Muscle of arm (tissue), 1 donor: ENCODE measurements at regions not wholly inside any gene's neighbourhood (a gene's known extent, or its start where the extent isn't known, plus 50 kb on each side); places are given as distances from the start of the nearest gene placed in this dataset.
"Not testable (repeated sequence)": the region's sequence is repeated elsewhere in the genome, so short reads cannot be mapped to it uniquely, and the experiment has no call there.

Experiments used
- DNase-seq: peaks from one replicate; pipeline ENCODE4 v3.0.0-alpha.2; 2013

DNA sequence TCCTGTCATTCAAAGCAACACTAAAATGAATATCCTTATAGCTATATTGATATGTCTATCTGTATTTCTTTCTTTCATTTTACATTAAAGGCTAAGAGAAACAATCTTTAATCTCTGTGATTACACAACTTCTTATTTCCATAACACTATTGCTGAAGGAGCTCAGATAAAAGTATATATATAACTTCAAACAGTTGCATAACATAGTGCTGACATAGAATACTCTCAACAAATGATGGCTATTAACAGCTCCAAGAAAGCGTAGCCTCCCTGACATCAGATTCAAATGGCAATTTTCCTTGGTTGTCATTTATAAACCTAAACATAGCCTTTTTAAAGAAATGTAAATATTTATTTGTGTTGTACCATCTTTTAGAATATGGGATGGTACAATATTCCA, 116.6 kb upstream of the PTPRG start:
- no peak for DNase-seq

- DNase-seq: no peak
Observed at GRCh38 chr3:61445924-61446323, 115.4 kb upstream of the PTPRG start.

DNA sequence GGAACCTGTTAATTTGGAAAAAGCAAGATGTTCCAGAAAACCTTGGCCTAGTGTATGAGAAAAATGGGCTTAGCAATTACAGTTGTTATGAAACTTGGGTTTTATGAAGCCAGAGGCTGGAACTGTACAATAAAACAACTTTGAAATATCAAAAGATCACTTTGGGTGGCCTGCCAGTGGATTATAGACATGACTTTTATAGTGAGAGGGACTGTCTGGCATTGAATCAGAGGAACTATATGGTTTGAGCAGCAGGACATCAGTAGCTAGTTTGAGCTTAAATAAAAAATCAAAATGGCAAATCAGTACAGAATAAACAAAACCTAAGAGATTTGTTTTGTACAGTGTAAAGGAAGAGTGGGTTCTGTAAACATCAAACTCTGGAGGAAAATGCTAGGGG, 115.0 kb upstream of the PTPRG start:
- DNase-seq: no peak

DNA sequence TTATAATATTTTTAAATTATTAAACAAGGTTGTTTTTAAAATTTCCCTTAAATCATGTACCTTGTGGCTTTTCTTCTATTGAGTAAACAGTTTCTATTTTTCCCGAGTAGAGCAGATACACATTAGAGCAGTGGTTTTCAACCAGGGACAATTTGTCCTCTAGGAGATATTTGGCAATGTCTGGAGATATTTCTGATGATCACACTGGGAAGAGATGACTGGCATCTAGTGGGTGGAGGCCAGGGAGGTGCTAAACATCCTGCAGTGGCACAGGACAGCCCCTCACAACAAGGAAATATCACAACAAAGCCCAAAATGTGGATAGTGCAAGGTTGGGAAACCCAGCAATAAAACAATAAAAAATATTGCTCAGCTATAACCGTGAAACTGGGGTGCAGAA, 113.0 kb upstream of the PTPRG start:
- no peak for DNase-seq

DNA sequence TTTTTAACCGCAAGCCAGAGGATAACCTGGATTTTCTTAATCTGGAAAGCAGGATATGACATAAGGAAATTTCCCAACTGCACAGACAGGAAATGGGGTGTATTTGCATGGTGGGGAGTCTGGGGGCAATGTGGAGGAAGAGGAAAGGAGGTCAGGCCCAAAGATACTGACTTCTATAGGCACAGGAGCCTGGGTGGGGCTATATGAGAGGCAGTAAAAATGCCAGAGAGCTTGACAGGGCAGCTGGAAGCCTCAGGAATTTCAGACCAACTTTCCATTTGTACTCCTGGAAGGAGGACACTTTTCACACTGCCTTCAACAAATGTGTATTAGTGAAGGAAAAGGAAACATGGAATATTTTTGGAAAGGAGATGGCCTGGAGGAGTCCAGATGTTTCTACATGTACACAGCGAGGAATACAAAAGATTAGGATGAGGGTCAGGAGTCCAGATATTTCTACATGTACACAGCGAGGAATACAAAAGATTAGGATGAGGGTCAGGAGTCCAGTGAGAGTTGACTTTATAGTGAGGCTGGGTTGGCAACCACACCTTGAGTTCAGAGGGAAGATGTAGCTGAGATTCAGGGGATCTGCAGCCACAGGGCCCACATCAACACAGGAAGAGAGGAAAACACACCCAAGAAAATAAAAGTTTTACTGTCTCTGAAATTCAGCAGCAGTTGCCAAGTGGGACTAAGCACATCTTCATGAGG, 111.9 kb upstream of the PTPRG start:
- no peak for DNase-seq

GRCh38 chr3:61450866-61451265, 110.5 kb upstream of the PTPRG start:
- no peak for DNase-seq

DNA sequence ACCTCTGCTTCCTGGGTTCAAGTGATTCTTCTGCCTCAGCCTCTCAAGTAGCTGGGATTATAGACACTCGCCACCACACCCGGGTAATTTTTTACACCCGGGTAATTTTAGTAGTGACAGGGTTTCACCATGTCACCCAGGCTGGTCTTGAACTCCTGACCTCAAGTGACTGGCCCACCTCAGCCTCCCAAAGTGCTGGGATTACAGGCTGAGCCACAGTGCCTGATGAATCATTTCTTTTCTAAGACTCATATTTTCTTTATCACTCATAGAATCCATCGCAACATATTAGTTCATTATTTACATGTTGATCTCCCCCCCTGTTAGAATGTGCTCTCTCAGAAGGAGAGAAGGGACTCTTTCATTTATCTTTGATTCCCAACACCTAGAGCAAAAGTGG, 109.5 kb upstream of the PTPRG start:
- no peak for DNase-seq

DNA sequence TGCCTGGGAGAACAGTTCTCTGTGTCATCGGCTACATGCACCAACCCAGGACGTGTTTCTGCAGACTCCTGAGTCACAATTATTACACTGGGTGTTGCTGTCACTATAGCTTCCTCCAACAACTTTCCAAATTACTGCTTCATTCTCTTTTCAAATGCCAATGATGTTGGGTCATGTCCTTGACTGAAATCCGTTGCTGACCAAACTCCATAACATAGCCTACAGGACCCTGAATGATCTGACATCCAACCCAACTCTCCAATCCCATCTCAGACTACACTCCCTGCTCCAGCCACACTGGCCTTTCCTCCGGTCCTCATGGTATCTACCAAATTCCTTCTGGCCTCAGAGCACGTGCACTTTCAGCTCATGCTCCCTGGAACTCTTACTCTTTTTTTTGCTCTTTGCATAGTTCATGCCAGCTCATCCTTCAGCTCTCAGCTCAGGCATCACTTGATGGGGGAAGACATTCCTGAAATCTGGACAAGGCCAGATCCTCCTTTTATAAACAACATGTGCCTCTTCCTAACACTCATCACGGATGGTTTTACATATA, 108.8 kb upstream of the PTPRG start:
- DNase-seq: no peak

DNA sequence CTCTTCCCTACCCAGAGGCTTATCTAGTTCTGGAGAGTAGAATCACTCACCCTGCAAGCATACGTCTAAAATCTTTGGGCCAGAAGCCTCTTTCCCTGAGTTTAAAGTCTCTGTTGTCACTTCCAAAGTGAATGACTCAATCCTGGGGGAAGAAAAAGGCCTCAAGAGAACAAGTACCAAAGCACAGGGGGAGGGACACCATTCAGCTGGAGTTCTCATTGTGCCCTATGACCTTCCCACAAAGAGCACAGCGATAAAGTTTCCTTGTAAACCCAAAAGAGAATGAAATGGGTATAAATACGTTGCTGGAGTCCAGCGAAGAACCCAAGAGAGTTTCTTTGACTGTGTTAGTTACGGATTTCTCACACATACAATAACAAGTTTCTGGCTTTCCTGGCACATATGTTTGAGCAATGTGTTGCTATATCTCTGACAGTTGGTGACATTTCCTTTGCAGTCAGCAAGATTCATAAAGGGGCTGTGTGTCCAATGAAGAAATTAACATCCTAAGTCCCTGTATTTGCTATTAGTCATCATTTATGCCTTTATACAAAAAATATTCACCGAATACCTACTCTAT, 107.3 kb upstream of the PTPRG start:
- DNase-seq: no peak

- DNase-seq: no peak
Observed at GRCh38 chr3:61454801-61455200, 106.6 kb upstream of the PTPRG start.

GRCh38 chr3:61460636-61461035, 100.7 kb upstream of the PTPRG start:
- no peak for DNase-seq

- DNase-seq: no peak
Observed at GRCh38 chr3:61463191-61463590, 98.2 kb upstream of the PTPRG start.

GRCh38 chr3:61464518-61465140, 96.7 kb upstream of the PTPRG start:
- no peak for DNase-seq

DNA sequence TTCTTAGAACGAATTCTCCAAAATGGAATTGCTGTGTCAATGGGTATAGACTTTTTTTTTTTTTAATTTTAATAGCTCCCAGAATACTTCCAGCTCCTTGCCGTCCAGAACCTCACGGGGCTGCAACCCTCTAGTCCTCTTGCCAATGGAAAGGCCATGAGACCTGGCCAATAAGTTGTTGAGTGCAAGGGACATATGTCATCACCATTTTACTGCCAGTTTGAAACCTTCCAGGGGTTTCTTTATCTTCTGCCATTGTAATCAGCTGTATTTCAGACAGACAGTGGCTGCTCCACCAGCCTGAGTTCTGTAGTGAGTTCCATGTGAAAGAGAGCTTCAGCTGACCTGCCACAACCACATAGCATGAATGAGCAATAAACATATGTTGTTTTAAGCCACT, 95.0 kb upstream of the PTPRG start:
- no peak for DNase-seq

DNA sequence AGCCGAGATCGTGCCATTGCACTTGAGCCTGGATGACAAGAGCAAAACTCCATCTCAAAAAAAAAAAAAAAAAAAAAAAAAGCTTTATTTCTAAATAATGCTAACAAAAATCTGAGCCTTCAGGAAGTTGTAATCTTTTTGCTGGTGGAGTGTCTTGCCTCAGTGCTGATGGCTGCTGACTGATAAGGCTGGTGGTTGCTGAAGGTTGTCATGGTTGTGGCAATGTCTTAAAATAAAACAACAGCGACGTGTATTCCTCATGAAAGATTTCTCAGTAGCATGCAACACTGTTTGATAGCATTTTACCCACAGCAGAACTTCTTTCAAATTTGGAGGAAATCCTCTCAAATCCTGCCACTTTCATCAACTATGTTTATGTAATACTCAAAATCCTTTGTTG, 77.4 kb upstream of the PTPRG start:
- DNase-seq: no peak

DNA sequence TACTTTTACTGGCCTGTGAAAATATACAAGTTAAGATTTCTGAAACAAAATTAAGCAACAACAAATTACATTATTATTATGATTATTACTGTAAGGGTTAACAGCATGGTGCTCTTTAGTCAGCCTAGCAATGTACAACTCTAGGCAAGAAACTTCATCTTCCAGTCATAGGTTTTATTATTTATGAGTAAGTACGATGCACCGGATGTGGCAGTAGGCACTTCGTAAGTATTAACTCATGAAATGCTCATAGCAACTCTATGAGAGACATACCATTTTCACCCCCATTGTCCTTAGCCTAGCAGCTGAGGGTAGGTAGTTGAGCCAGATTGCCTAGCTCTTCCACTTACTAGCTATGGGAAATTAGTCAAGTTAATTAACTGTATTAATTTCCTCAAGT, 68.0 kb upstream of the PTPRG start:
- DNase-seq: no peak

DNA sequence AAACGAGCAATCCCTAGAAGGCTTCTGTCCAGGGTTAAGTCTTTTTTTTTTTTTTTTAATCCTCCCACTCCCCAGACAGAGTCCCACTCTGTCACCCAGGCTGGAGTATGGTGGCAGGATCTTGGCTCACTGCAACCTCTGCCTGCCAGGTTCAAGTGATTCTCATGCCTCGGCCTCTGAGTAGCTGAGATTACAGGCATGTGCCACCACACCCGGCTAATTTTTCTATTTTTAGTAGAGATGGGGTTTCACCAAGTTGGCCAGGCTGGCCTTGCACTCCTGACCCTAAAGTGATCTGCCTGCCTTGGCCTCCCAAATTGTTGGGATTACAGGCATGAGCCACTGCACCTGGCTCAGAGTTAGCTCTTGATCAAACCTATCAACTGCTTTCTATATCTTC, 67.1 kb upstream of the PTPRG start:
- DNase-seq: not testable (repeated sequence)

DNA sequence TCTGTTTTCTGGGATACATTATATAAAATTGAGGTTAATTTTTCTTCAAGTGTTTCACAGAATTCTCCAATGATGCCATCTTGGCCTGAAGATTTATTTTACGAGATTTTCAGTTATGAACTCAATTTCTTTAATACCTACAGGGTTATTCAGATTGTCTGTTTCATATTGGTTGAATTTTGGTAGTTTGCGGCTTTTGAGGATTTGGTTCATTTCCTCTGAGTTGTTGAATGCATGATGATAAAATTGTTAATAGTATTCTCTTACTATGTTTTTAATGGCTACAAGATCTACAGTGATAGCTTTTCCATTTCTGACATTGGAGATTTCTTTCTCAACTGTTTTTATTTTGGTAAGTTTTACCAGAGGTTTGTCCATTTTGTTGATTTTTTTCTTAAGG, 63.9 kb upstream of the PTPRG start:
- DNase-seq: no peak

DNA sequence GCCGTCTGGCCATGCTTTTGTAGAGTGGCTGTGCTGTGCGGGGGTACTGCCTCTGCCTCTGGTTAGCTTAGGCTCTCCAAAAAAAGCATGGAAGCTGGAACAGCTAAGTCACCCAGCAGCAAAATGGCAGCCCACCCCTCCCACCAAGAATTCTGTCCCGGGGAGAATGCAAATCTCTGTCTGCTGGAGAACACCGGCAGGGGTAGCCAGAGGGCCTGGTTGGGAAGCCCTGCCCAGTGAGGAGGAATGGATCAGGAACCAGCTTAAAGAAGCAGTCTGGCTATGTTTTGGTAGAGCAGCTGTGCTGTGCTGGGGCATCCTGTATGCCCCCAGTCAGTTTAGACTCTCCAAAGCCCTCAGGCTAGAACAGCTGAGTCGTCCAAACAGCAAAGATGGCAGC, 56.2 kb upstream of the PTPRG start:
- no peak for DNase-seq

DNA sequence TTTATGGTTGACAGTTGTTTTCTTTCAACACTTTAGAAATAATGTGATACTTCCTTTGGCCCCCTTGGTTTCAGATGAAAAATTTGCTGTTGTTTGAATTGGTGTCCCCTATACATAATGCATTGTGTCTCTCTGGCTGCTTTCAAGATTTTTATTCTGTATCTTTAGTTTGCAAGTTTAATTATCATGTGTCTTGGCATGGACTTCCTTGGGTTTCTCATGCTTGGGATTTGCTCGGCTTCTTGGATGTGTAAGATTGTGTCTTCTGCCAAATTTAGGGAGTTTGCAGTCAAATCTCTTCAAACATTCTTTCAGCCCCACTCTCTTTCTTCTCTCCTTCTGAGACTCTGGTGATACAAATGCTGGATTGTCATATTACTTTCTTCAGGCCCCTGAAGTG, 53.4 kb upstream of the PTPRG start:
- DNase-seq: no peak
